WTC11 (cell line): ENCODE measurements at regions not wholly inside any gene's neighbourhood (a gene's known extent, or its start where the extent isn't known, plus 50 kb on each side); places are given as distances from the start of the nearest gene placed in this dataset.

Source experiments
- ATAC-seq: fragments of 200-7000 bp; cut with Tn5 transposase; 2 replicates; pipeline ENCODE4 v1.10.0; 2021; ENCODE audit warnings: mild to moderate bottlenecking, moderate library complexity
- CTCF ChIA-PET: fragments of 300-600 bp; sonication (Branson Sonifier 250); formaldehyde crosslinking; loops from one replicate; lab custom pipeline; 2021; ENCODE audit warnings: antibody characterized with exemption; lab: Charles Lee
- POLR2A ChIA-PET: fragments of 350-600 bp; sonication (Branson Sonifier 250); formaldehyde crosslinking; loops from one replicate; lab custom pipeline; 2021; ENCODE audit warnings: antibody characterized with exemption; lab: Charles Lee
- DNase-seq: peaks from one replicate; pipeline ENCODE4 v3.0.0; 2021; ENCODE audit warnings: low spot score
- H3K27ac Mint-ChIP-seq: 2 replicates; pipeline ENCODE4 v1.8.0; 2021; ENCODE audit warnings: mixed read lengths
- H3K27me3 Mint-ChIP-seq: 2 replicates; pipeline ENCODE4 v1.8.0; 2021; ENCODE audit warnings: low read depth, mild to moderate bottlenecking, moderate library complexity, mixed read lengths
- H3K36me3 Mint-ChIP-seq: 2 replicates; pipeline ENCODE4 v1.8.0; 2021; ENCODE audit warnings: mixed read lengths
- H3K4me1 Mint-ChIP-seq: 2 replicates; pipeline ENCODE4 v1.8.0; 2022; ENCODE audit warnings: mixed read lengths
- H3K4me3 Mint-ChIP-seq: 2 replicates; pipeline ENCODE4 v1.8.0; 2021; ENCODE audit warnings: mild to moderate bottlenecking, moderate library complexity, mixed read lengths
- H3K9me3 Mint-ChIP-seq: 2 replicates; pipeline ENCODE4 v1.8.0; 2021; ENCODE audit warnings: mixed read lengths
- FOXJ3 ChIP-seq: sonication (generic); formaldehyde crosslinking; IDR thresholded peaks from 2 replicates; pipeline ENCODE4 v1.9.0; 2021; ENCODE audit warnings: missing genetic modification reagents, mild to moderate bottlenecking, borderline replicate concordance
- GABPB1 ChIP-seq: sonication (generic); formaldehyde crosslinking; IDR thresholded peaks from 2 replicates; pipeline ENCODE4 v1.8.1; 2023; ENCODE audit warnings: mild to moderate bottlenecking, missing genetic modification reagents
- JAZF1 ChIP-seq: fragments of 250-450 bp; sonication (Bioruptor Pico); IDR thresholded peaks from 2 replicates; pipeline ENCODE4 v1.9.0; 2021; ENCODE audit warnings: moderate library complexity, mild to moderate bottlenecking, inconsistent platforms
- MYBL2 ChIP-seq: sonication (generic); formaldehyde crosslinking; IDR thresholded peaks from 2 replicates; pipeline ENCODE4 v1.8.1; 2023; ENCODE audit warnings: mild to moderate bottlenecking, moderate library complexity, missing genetic modification reagents
- NR1H2 ChIP-seq: sonication (generic); formaldehyde crosslinking; IDR thresholded peaks from 2 replicates; pipeline ENCODE4 v1.9.0; 2021; ENCODE audit warnings: mild to moderate bottlenecking, moderate library complexity, missing genetic modification reagents
- PRRX2 ChIP-seq: fragments of 250-450 bp; sonication (Bioruptor Pico); IDR thresholded peaks from 2 replicates; pipeline ENCODE4 v1.8.0; 2021; ENCODE audit warnings: mild to moderate bottlenecking
- SMAD3 ChIP-seq: sonication (generic); formaldehyde crosslinking; IDR thresholded peaks from 2 replicates; pipeline ENCODE4 v1.8.0; 2022; ENCODE audit warnings: missing genetic modification reagents, mild to moderate bottlenecking, borderline replicate concordance
- TCF7 ChIP-seq: sonication (generic); formaldehyde crosslinking; IDR thresholded peaks from 2 replicates; pipeline ENCODE4 v1.8.0; 2022; ENCODE audit warnings: mild to moderate bottlenecking, low read depth, missing genetic modification reagents, moderate library complexity
- TEAD1 ChIP-seq: sonication (generic); formaldehyde crosslinking; IDR thresholded peaks from 2 replicates; pipeline ENCODE4 v1.8.0; 2022; ENCODE audit warnings: mild to moderate bottlenecking, missing genetic modification reagents
- ZNF138 ChIP-seq: sonication (generic); formaldehyde crosslinking; conservative IDR thresholded peaks from 2 replicates; pipeline ENCODE4 v1.8.1; 2022; ENCODE audit warnings: mild to moderate bottlenecking, moderate library complexity, missing genetic modification reagents
- ZNF317 ChIP-seq: sonication (generic); formaldehyde crosslinking; IDR thresholded peaks from 2 replicates; pipeline ENCODE4 v1.8.1; 2023; ENCODE audit warnings: low read depth, mild to moderate bottlenecking, moderate library complexity, missing genetic modification reagents, borderline replicate concordance
- TF ChIP-seq, protein P1 (sequence below): sonication (generic); formaldehyde crosslinking; IDR thresholded peaks from 2 replicates; pipeline ENCODE4 v1.8.1; 2022; ENCODE audit warnings: missing genetic modification reagents, borderline replicate concordance
- TF ChIP-seq, protein P2 (sequence below): sonication (generic); formaldehyde crosslinking; conservative IDR thresholded peaks from 2 replicates; pipeline ENCODE4 v1.8.1; 2022; ENCODE audit warnings: mild to moderate bottlenecking, missing genetic modification reagents
- TF ChIP-seq, protein P3 (sequence below): sonication (generic); formaldehyde crosslinking; IDR thresholded peaks from 2 replicates; pipeline ENCODE4 v1.8.1; 2023; ENCODE audit warnings: mild to moderate bottlenecking, missing genetic modification reagents
- TF ChIP-seq, protein P4 (sequence below): fragments of 250-450 bp; sonication (Bioruptor Pico); IDR thresholded peaks from 2 replicates; pipeline ENCODE4 v1.9.0; 2021; ENCODE audit warnings: mild to moderate bottlenecking
- TF ChIP-seq, protein P5 (sequence below): fragments of 250-450 bp; sonication (Bioruptor Pico); IDR thresholded peaks from 2 replicates; pipeline ENCODE4 v1.9.0; 2021; ENCODE audit warnings: mild to moderate bottlenecking
- TF ChIP-seq, protein P6 (sequence below): sonication (generic); formaldehyde crosslinking; IDR thresholded peaks from 2 replicates; pipeline ENCODE4 v1.8.1; 2023; ENCODE audit warnings: mild to moderate bottlenecking, missing genetic modification reagents, borderline replicate concordance

DNA sequence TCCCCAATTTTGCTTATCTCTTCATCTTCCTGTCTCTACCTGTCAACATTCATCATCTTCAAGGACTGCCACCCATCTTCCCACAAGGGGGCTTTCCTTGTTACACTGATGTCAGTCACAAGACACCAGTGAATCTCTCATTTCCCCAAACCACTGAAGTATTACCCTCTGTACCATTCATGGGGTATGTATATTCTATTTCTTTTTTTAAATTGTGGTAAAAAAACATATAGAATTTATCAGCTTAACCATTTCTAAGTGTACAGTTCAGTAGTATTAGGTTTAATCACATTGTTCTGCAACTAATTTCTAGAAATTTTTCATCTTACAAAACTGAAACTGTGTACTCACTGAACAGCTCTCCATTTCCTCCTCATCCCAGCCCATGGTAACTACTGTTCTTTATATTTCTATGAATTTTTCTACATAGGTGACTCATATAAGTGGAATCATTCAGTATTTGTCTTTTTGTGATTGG, 98.6 kb downstream of the LARP7 start (continued):
- TF ChIP-seq JAZF1 (CRISPR knock-in tag): no peak
- TF ChIP-seq, all 79 proteins: peak for 0

DNA sequence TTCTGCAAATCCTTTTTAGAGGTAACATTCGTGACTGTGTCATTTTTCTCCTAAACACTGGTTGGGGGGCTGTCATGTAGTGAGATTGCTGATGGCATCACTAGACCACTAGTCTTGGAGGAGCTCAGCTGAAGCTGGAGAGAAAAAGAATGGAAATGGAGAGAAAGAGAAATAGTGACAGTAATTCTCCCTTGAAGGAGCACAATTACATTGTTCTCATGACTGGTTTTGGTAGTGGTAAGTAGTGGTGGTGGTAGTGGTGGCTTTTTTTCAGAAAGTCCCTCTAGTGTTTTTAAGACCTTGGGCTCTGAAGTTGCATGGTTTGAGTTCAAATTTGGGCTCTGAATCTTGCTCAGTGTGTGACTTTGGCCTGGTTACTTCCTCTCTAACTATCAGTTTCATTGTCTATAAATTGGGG, 99.8 kb downstream of the LARP7 start:
- TF ChIP-seq, protein P1, sequence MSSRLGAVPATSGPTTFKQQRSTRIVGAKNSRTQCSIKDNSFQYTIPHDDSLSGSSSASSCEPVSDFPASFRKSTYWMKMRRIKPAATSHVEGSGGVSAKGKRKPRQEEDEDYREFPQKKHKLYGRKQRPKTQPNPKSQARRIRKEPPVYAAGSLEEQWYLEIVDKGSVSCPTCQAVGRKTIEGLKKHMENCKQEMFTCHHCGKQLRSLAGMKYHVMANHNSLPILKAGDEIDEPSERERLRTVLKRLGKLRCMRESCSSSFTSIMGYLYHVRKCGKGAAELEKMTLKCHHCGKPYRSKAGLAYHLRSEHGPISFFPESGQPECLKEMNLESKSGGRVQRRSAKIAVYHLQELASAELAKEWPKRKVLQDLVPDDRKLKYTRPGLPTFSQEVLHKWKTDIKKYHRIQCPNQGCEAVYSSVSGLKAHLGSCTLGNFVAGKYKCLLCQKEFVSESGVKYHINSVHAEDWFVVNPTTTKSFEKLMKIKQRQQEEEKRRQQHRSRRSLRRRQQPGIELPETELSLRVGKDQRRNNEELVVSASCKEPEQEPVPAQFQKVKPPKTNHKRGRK (CRISPR knock-in tag): no peak
- TF ChIP-seq FOXJ3 (no peak), NR1H2 (CRISPR knock-in tag) (no peak), TCF7 (CRISPR knock-in tag) (no peak)
- TF ChIP-seq, protein P2, sequence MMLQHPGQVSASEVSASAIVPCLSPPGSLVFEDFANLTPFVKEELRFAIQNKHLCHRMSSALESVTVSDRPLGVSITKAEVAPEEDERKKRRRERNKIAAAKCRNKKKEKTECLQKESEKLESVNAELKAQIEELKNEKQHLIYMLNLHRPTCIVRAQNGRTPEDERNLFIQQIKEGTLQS (CRISPR knock-in tag): no peak
- Mint-ChIP-seq H3K27me3 (no peaks in the 10 kb centered on the region), H3K36me3 (no peaks in the 10 kb centered on the region; the same call in 1 of the 2 replicates), H3K27ac (peak overlapping the region; percentile 57; the same call in 1 of the 2 replicates), H3K4me1 (peaks cover 54% of the 10 kb centered on the region), H3K4me3 (no peak overlapping the region), H3K9me3 (no peaks in the 10 kb centered on the region)
- ChIA-PET CTCF (interaction anchor here (2.4 kb wide), 1 partner anchor 28 kb away, joined by 12 read pairs; no protein-coding TSS in a partner anchor), POLR2A (no interaction called here)
- ATAC-seq (no peak), DNase-seq (no peak)

DNA sequence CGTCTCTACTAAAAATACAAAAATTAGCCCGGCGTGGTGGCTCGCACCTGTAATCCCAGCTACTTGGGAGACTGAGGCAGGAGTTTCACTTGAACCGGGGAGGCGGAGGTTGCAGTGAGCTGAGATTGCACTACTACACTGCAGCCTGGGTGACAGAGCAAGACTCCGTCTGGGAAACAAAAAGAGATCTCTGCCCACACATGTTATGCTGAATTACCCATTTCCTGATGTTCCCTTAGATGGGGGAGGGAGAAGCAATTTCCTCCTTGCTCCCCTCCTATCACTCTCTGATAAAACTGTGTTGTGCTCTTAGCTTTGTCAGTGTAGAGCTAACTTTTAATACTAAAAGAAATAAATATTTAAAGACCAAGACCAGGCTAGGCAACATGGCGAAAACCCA, 102.5 kb downstream of the LARP7 start:
- ATAC-seq (peak; percentile 54), DNase-seq (no peak)
- Mint-ChIP-seq H3K36me3 (peaks cover 2% of the 10 kb centered on the region), H3K9me3 (no peaks in the 10 kb centered on the region), H3K4me3 (no peak overlapping the region), H3K4me1 (peaks cover 41% of the 10 kb centered on the region), H3K27me3 (no peaks in the 10 kb centered on the region), H3K27ac (peak overlapping the region; percentile 94)
- TF ChIP-seq ZNF138 (CRISPR knock-in tag): no peak
- TF ChIP-seq, protein P3, sequence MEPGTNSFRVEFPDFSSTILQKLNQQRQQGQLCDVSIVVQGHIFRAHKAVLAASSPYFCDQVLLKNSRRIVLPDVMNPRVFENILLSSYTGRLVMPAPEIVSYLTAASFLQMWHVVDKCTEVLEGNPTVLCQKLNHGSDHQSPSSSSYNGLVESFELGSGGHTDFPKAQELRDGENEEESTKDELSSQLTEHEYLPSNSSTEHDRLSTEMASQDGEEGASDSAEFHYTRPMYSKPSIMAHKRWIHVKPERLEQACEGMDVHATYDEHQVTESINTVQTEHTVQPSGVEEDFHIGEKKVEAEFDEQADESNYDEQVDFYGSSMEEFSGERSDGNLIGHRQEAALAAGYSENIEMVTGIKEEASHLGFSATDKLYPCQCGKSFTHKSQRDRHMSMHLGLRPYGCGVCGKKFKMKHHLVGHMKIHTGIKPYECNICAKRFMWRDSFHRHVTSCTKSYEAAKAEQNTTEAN (CRISPR knock-in tag): no peak
- TF ChIP-seq MYBL2 (CRISPR knock-in tag): no peak
- TF ChIP-seq ZNF317 (CRISPR knock-in tag): no peak
- TF ChIP-seq PRRX2: no peak
- TF ChIP-seq, protein P4, sequence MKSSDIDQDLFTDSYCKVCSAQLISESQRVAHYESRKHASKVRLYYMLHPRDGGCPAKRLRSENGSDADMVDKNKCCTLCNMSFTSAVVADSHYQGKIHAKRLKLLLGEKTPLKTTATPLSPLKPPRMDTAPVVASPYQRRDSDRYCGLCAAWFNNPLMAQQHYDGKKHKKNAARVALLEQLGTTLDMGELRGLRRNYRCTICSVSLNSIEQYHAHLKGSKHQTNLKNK (CRISPR knock-in tag): no peak
- TF ChIP-seq GABPB1: no peak
- TF ChIP-seq SMAD3 (CRISPR knock-in tag): no peak
- ChIA-PET POLR2A (interaction anchor here (1.3 kb wide), 1 partner anchor 12 kb away, joined by 3 read pairs; no protein-coding TSS in a partner anchor), CTCF (interaction anchor here (1.8 kb wide), 1 partner anchor 12 kb away, joined by 6 read pairs; no protein-coding TSS in a partner anchor)

DNA sequence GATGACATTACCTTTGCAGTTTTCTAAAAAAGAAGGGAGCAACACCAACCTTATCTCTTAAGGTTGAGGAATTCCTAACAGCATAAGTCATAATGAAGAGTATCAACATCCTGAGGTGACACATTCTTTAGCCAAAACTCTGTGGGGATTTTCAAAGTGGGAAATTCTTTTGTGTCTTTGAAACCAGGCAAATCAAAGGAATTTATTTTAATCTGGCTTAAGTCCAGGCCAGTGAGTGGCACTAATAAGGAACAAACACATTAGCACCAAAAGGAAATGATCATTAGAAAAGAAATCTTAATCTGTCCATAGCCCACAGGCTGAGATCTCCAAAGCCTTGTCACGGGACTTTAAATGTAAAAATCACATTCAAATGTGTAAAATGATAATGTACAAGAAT, 110.1 kb downstream of the LARP7 start:
- ATAC-seq: peak; percentile 36
- Mint-ChIP-seq H3K27me3 (no peaks in the 10 kb centered on the region), H3K9me3 (no peaks in the 10 kb centered on the region)
- CTCF ChIA-PET: interaction anchor here (1.2 to 7.2 kb wide), 3 partner anchors 15 to 19 kb away, joined by 8 to 51 read pairs (median 15); no protein-coding TSS in a partner anchor
- peak; percentile 92 for TF ChIP-seq TEAD1 (CRISPR knock-in tag)
- TF ChIP-seq, protein P5, sequence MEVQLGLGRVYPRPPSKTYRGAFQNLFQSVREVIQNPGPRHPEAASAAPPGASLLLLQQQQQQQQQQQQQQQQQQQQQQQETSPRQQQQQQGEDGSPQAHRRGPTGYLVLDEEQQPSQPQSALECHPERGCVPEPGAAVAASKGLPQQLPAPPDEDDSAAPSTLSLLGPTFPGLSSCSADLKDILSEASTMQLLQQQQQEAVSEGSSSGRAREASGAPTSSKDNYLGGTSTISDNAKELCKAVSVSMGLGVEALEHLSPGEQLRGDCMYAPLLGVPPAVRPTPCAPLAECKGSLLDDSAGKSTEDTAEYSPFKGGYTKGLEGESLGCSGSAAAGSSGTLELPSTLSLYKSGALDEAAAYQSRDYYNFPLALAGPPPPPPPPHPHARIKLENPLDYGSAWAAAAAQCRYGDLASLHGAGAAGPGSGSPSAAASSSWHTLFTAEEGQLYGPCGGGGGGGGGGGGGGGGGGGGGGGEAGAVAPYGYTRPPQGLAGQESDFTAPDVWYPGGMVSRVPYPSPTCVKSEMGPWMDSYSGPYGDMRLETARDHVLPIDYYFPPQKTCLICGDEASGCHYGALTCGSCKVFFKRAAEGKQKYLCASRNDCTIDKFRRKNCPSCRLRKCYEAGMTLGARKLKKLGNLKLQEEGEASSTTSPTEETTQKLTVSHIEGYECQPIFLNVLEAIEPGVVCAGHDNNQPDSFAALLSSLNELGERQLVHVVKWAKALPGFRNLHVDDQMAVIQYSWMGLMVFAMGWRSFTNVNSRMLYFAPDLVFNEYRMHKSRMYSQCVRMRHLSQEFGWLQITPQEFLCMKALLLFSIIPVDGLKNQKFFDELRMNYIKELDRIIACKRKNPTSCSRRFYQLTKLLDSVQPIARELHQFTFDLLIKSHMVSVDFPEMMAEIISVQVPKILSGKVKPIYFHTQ: no peak
- TF ChIP-seq, protein P6, sequence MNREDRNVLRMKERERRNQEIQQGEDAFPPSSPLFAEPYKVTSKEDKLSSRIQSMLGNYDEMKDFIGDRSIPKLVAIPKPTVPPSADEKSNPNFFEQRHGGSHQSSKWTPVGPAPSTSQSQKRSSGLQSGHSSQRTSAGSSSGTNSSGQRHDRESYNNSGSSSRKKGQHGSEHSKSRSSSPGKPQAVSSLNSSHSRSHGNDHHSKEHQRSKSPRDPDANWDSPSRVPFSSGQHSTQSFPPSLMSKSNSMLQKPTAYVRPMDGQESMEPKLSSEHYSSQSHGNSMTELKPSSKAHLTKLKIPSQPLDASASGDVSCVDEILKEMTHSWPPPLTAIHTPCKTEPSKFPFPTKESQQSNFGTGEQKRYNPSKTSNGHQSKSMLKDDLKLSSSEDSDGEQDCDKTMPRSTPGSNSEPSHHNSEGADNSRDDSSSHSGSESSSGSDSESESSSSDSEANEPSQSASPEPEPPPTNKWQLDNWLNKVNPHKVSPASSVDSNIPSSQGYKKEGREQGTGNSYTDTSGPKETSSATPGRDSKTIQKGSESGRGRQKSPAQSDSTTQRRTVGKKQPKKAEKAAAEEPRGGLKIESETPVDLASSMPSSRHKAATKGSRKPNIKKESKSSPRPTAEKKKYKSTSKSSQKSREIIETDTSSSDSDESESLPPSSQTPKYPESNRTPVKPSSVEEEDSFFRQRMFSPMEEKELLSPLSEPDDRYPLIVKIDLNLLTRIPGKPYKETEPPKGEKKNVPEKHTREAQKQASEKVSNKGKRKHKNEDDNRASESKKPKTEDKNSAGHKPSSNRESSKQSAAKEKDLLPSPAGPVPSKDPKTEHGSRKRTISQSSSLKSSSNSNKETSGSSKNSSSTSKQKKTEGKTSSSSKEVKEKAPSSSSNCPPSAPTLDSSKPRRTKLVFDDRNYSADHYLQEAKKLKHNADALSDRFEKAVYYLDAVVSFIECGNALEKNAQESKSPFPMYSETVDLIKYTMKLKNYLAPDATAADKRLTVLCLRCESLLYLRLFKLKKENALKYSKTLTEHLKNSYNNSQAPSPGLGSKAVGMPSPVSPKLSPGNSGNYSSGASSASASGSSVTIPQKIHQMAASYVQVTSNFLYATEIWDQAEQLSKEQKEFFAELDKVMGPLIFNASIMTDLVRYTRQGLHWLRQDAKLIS (CRISPR knock-in tag): peak; percentile 91; the same call in 1 of the 2 replicates
- TF ChIP-seq, all 79 proteins: peak for 2
- peak overlapping the region; percentile 47 for H3K4me3 Mint-ChIP-seq
- POLR2A ChIA-PET: interaction anchor here (0.9 to 1.5 kb wide), 4 partner anchors 40 to 101 kb away, joined by 3 to 4 read pairs (median 4); no protein-coding TSS in a partner anchor
- H3K36me3 Mint-ChIP-seq: peaks cover 7% of the 10 kb centered on the region
- H3K27ac Mint-ChIP-seq: peak overlapping the region; percentile 99
- no peak for DNase-seq
- H3K4me1 Mint-ChIP-seq: peaks cover 64% of the 10 kb centered on the region
